GM18873 (cell line): ENCODE measurements at regions not wholly inside any gene's neighbourhood (a gene's known extent, or its start where the extent isn't known, plus 50 kb on each side); places are given as distances from the start of the nearest gene placed in this dataset.
"Not testable (repeated sequence)": the region's sequence is repeated elsewhere in the genome, so short reads cannot be mapped to it uniquely, and the experiment has no call there.

ENCODE experiments used
- ATAC-seq: cut with Tn5 transposase; IDR thresholded peaks from one replicate; pipeline ENCODE4 v1.9.1; 2021; ENCODE audit warnings: mild to moderate bottlenecking, moderate library complexity, moderate number of reproducible peaks; ENCODE audit not compliant: unreplicated experiment, low FRiP score

- ATAC-seq = peak; percentile 93
Measured at GRCh38 chr1:219324629-219325367, 151.1 kb downstream of the LYPLAL1 start.

GRCh38 chr1:219324171-219324570 lies 150.5 kb downstream of the LYPLAL1 start:
- no peak for ATAC-seq

DNA sequence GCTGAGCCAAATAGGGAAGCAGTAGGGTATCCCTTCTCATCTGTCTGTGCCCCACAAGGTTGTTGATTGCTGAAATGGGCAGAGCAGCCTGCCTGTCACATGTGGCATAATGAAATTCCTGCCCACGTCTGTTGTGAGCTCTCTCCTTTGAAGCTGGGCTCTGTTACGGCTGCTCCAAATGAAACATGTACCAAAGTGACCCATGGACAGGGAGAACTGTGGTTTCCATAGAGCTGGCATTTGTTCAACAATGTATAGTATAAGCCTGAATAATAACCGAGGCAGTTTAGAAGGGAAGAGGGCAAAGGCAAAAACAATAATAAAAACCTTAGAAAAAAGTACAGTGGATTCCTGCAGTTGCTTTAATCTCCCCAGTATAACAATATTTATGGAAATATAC lies 149.7 kb downstream of the LYPLAL1 start:
- ATAC-seq = no peak

- no peak for ATAC-seq
Measured at GRCh38 chr1:219322766-219323165, 149.1 kb downstream of the LYPLAL1 start.

- ATAC-seq = not testable (repeated sequence)
Measured at GRCh38 chr1:219320563-219320962, 146.9 kb downstream of the LYPLAL1 start.

DNA sequence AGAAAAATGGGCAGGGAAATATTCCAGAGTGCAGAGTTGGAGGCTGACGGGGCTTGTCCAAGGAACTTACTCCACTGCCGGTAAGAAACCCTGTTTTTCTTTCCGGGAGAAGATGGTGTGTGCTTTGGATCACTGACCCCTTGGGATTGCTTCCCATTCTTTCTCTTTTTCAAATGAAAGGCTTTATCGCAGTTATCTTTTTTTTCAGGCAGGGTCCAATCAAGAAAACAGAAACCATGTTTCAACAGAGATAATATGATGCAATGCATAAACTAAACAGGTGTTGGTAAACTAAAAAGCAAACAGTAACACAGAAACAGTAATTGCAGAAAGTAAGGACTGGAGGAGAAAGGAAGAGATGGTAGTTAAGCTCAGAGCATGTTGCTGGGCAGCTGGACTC lies 145.1 kb downstream of the LYPLAL1 start:
- no peak for ATAC-seq

GRCh38 chr1:219317762-219318353 lies 144.2 kb downstream of the LYPLAL1 start:
- no peak for ATAC-seq

DNA sequence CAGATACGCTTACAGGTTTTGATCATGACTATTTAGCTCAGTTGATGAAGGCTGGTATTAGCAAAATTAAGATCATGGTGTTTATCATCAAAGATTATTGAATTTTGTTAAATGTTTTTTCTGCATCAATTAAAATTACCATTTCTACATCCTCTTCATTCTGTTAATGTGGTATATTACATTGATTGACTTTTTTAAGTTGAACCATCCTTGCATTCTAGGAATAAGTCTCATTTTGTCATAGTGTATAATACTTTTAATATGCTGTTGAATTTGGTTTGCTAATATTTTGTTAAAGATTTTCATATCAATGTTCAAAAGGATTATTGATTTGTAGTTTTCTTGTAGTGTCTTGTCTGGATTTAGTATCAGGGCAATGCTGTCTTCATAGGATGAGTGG lies 142.4 kb downstream of the LYPLAL1 start:
- no peak for ATAC-seq

GRCh38 chr1:219313961-219314360 lies 140.3 kb downstream of the LYPLAL1 start:
- ATAC-seq = no peak

DNA sequence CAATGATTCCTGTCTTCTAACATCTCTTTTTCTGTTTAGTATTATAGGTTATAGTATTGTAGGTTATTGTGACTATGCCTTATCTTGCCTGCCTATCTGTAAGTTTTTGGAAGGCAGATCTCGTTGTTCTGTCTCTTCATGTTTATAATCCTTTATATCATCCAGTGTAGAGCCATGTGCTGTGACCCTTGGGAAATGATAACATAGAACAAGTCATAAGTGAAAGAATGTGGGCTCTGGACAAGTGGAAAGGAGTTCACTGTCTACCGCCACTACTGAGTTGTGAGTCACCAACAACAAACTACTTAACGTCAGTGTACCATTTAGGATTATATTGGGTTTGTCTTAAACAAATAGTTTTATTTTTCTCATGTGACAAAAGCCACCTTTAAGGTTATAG lies 139.3 kb downstream of the LYPLAL1 start:
- ATAC-seq = no peak

GRCh38 chr1:219310181-219310728 lies 136.6 kb downstream of the LYPLAL1 start:
- no peak for ATAC-seq

DNA sequence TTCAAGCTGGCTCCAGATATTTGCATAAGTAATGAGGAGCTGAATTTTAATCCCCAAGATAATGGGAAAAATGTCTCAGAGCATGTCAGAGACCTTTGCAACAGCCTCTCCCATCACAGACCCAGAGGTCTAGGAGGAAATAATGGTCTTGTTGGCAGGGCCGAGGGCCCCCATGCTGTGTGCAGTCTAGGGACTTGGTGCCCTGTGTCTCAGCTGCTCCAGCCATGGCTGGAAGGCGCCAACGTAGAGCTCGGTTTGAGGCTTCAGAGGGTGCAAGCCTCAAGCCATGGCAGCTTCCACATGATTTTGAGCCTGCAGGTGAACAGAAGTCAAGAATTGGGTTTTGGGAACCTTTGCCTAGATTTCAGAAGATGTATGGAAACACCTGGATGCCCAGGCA lies 134.7 kb downstream of the LYPLAL1 start:
- no peak for ATAC-seq

GRCh38 chr1:219304227-219305226 lies 130.8 kb downstream of the LYPLAL1 start:
- ATAC-seq = no peak

GRCh38 chr1:219302697-219303096 lies 129.0 kb downstream of the LYPLAL1 start:
- ATAC-seq = no peak

DNA sequence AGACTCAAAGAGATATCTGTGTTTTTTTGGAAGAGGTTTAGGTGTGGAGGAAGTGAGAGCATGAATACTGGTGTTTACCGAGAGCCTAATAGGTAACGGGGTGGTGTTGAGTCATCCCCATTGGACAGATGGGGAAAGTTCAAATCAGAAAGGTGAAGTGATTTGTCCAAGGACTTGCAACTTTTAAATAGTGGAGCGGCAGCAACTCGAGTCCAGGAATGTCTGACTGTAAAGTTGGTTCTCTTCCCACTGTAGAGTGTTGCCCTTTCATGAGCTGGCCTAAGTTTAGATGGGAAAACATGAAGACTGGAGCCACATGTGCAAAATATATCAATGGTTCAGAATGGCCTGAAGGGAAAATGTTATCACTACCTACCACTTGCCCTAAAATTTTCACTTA lies 125.7 kb downstream of the LYPLAL1 start:
- no peak for ATAC-seq

- ATAC-seq = no peak
Measured at GRCh38 chr1:219298571-219299148, 125.0 kb downstream of the LYPLAL1 start.

DNA sequence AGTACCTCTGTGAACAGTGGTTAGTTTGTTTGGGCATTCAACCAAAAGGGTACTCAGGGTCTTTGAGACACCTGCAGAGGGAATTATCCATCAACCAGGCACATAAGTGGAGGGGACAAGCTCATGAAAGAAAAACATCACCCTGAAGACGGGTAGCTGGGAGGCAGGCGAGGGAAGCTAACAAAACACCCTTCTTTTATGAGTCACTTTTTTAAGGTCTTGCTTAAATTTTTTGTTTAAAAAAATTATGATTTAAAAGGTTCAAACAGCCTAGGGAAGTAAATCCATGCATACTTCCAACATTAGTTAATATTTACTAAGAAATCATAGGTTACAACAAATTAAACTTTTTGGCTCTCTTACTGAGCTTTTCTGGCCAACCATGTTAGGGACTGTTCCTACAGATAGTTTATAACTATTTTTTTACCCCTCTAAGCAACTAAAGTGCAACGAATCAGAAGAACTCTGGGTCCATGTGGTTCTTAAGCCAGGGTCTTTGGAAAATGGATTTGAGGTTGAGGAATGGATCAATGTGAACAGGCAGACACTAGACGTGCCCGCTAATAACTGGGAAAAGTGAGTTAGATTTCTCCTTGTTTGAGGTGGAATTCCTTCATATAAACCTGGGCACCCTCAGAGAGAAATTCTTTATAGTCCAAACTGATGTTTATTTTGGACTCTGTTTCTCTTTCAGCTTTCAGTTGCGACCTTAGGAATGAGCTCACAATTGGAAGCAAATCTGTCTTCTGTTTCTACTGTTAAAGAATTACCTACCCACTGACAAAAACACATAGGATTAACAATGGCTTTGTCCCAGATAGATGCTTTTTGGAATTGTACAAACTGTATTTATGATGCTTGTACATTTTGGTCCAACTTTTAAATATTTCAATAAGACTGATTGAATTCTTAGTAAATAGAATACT lies 123.0 kb downstream of the LYPLAL1 start:
- ATAC-seq = no peak

- no peak for ATAC-seq
Measured at GRCh38 chr1:219294251-219294650, 120.6 kb downstream of the LYPLAL1 start.

GRCh38 chr1:219293410-219293809 lies 119.7 kb downstream of the LYPLAL1 start:
- no peak for ATAC-seq
